ENCODE measurements at regions not wholly inside any gene's neighbourhood (a gene's known extent, or its start where the extent isn't known, plus 50 kb on each side); places are given as distances from the start of the nearest gene placed in this dataset.

GRCh38 chr17:79377230-79377786, 233.5 kb downstream of the RBFOX3 start:
- no peaks in the 10 kb centered on the region for H3K36me3 ChIP-seq (ENCODE audit: control insufficient read depth in 2 of 2, insufficient read depth in 2 of 2, low read length in 2 of 2)
- no peak overlapping the region for H3K27ac ChIP-seq (ENCODE audit: low read length)
- no peaks in the 10 kb centered on the region for H3K4me1 ChIP-seq (ENCODE audit: control insufficient read depth, insufficient read depth, low read length)
- no peaks in the 10 kb centered on the region for H3K9me3 ChIP-seq (ENCODE audit: control insufficient read depth in 2 of 2, low read length in 2 of 2)
- no peak overlapping the region for H3K4me3 ChIP-seq (ENCODE audit: low read length in 2 of 2)
- H3K27me3 ChIP-seq (ENCODE audit: control insufficient read depth in 1 of 2, insufficient read depth in 2 of 2, low read length in 2 of 2): peaks cover 0 to 20% of the 10 kb centered on the region in 2 donors
- H3K9ac ChIP-seq (ENCODE audit: low read length in 2 of 2): no peak overlapping the region

GRCh38 chr17:79374807-79375206, 236.0 kb downstream of the RBFOX3 start:
- Histone ChIP-seq H3K4me1 (ENCODE audit: control insufficient read depth, insufficient read depth, low read length) (no peaks in the 10 kb centered on the region), H3K4me3 (ENCODE audit: low read length in 2 of 2) (no peak overlapping the region), H3K27me3 (ENCODE audit: control insufficient read depth in 1 of 2, insufficient read depth in 2 of 2, low read length in 2 of 2) (peaks cover 3 to 22% of the 10 kb centered on the region in 2 donors), H3K36me3 (ENCODE audit: control insufficient read depth in 2 of 2, insufficient read depth in 2 of 2, low read length in 2 of 2) (no peaks in the 10 kb centered on the region), H3K9me3 (ENCODE audit: control insufficient read depth in 2 of 2, low read length in 2 of 2) (no peaks in the 10 kb centered on the region), H3K9ac (ENCODE audit: low read length in 2 of 2) (no peak overlapping the region), H3K27ac (ENCODE audit: low read length) (no peak overlapping the region)

DNA sequence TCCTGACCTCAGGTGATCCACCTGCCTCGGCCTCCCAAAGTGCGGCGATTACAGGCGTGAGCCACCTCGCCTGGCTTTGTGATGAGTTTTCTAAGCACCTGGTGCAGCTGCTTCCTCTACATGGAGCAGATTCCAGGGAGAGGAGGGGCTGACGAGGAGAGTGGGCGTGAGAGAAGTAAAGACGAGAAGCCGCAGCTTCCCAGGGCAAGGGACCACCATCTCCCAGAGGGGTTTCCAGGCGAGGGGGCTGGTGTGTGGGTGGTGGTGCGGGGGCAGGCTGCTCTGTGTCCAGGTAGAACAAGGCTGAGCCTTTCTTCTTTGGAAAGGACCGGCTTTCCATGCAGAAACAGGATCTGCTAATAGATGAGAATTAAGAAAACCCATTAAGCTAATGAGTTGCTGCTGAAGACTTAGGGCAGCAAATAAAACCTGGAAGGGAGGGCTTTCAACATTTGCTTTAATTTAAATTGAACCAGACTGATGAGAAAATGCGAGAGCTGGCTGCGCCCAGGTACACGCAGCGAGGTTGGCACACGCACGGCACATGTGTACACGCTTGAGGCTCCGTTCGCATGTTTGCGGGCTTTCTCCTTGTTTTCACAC, 236.7 kb downstream of the RBFOX3 start:
- no peaks in the 10 kb centered on the region for H3K9me3 ChIP-seq (ENCODE audit: control insufficient read depth in 2 of 2, low read length in 2 of 2)
- no peak overlapping the region for H3K27ac ChIP-seq (ENCODE audit: low read length)
- no peaks in the 10 kb centered on the region for H3K36me3 ChIP-seq (ENCODE audit: control insufficient read depth in 2 of 2, insufficient read depth in 2 of 2, low read length in 2 of 2)
- no peaks in the 10 kb centered on the region for H3K4me1 ChIP-seq (ENCODE audit: control insufficient read depth, insufficient read depth, low read length)
- no peak overlapping the region for H3K4me3 ChIP-seq (ENCODE audit: low read length in 2 of 2)
- peaks cover 3 to 19% of the 10 kb centered on the region in 2 donors for H3K27me3 ChIP-seq (ENCODE audit: control insufficient read depth in 1 of 2, insufficient read depth in 2 of 2, low read length in 2 of 2)
- no peak overlapping the region for H3K9ac ChIP-seq (ENCODE audit: low read length in 2 of 2)

DNA sequence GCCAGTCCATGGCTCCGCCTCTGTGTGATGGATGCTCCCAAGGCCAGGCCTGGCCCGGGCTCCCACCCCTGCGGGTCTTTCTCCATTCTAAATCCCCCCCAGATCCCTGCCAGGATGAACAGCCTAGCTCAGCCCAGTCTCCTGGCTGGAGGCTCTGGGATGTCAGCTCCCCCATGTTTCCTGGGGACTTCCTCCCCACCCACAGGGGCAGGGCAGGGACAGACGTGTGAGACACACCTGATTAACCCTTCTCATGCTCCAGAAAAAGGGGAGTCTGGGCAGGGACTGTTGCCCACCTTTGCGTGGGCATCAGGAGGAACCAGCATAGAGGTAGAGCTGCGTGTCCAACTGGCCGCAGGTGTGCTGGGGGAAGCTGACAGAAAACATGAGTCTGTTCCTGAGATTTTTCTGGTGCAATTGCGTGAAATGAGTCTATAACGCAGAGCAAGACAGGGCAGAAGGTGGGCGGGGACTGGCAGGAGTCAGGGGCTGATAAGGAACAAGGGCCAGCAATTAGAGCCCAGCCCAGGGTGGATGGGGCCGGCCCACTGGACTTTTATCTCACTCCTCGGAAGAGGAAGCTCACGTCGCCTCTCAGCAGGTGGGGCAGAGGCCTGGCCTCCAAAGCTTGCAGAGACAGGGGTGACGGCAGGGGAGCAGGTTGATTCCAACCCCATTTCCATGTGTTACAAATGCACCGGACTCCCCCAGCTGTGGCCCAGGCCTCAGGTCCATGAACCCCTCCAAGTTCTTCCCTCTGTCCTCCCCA, 238.2 kb downstream of the RBFOX3 start:
- no peak overlapping the region for H3K27ac ChIP-seq (ENCODE audit: low read length)
- H3K27me3 ChIP-seq (ENCODE audit: control insufficient read depth in 1 of 2, insufficient read depth in 2 of 2, low read length in 2 of 2): peaks cover 6 to 20% of the 10 kb centered on the region in 2 donors

DNA sequence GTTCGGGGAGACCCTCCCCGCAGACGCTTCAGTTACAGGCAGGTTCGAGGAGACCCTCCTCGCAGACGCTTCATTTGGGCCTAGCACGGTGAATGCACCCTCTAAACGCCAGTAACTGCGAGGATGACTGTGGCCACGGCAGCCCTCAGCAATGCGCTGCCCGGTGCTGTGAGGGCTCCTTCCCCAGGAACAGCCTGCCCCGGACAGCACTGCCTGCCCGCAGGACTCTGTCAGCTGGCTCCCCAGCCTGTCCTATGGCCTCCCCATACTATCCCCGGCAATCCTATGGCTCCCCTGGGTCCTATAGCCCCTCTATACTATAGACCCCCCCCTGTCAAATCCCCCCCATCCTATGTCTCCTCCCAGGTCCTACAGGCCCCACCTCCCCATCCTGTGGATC, 238.9 kb downstream of the RBFOX3 start:
- Histone ChIP-seq H3K27me3 (ENCODE audit: control insufficient read depth in 1 of 2, insufficient read depth in 2 of 2, low read length in 2 of 2) (peaks cover 6 to 20% of the 10 kb centered on the region in 2 donors), H3K27ac (ENCODE audit: low read length) (no peak overlapping the region), H3K4me1 (ENCODE audit: control insufficient read depth, insufficient read depth, low read length) (no peaks in the 10 kb centered on the region), H3K4me3 (ENCODE audit: low read length in 2 of 2) (no peak overlapping the region), H3K36me3 (ENCODE audit: control insufficient read depth in 2 of 2, insufficient read depth in 2 of 2, low read length in 2 of 2) (no peaks in the 10 kb centered on the region), H3K9me3 (ENCODE audit: control insufficient read depth in 2 of 2, low read length in 2 of 2) (no peaks in the 10 kb centered on the region), H3K9ac (ENCODE audit: low read length in 2 of 2) (no peak overlapping the region)

More for the DNA sequence above, 238.2 kb downstream of the RBFOX3 start:
- no peak overlapping the region for H3K4me3 ChIP-seq (ENCODE audit: low read length in 2 of 2)
- H3K36me3 ChIP-seq (ENCODE audit: control insufficient read depth in 2 of 2, insufficient read depth in 2 of 2, low read length in 2 of 2): no peaks in the 10 kb centered on the region
- H3K4me1 ChIP-seq (ENCODE audit: control insufficient read depth, insufficient read depth, low read length): no peaks in the 10 kb centered on the region
- no peaks in the 10 kb centered on the region for H3K9me3 ChIP-seq (ENCODE audit: control insufficient read depth in 2 of 2, low read length in 2 of 2)
- no peak overlapping the region for H3K9ac ChIP-seq (ENCODE audit: low read length in 2 of 2)

- no peaks in the 10 kb centered on the region for H3K9me3 ChIP-seq (ENCODE audit: control insufficient read depth in 2 of 2, low read length in 2 of 2)
- no peaks in the 10 kb centered on the region for H3K4me1 ChIP-seq (ENCODE audit: control insufficient read depth, insufficient read depth, low read length)
- no peak overlapping the region for H3K4me3 ChIP-seq (ENCODE audit: low read length in 2 of 2)
- peaks cover 6 to 21% of the 10 kb centered on the region in 2 donors for H3K27me3 ChIP-seq (ENCODE audit: control insufficient read depth in 1 of 2, insufficient read depth in 2 of 2, low read length in 2 of 2)
- no peak overlapping the region for H3K27ac ChIP-seq (ENCODE audit: low read length)
- no peak overlapping the region for H3K9ac ChIP-seq (ENCODE audit: low read length in 2 of 2)
- H3K36me3 ChIP-seq (ENCODE audit: control insufficient read depth in 2 of 2, insufficient read depth in 2 of 2, low read length in 2 of 2): no peaks in the 10 kb centered on the region
Observed at GRCh38 chr17:79370594-79370993, 240.3 kb downstream of the RBFOX3 start.

GRCh38 chr17:79370126-79370525, 240.7 kb downstream of the RBFOX3 start:
- no peaks in the 10 kb centered on the region for H3K9me3 ChIP-seq (ENCODE audit: control insufficient read depth in 2 of 2, low read length in 2 of 2)

GRCh38 chr17:79369532-79369931, 241.3 kb downstream of the RBFOX3 start:
- no peaks in the 10 kb centered on the region for H3K36me3 ChIP-seq (ENCODE audit: control insufficient read depth in 2 of 2, insufficient read depth in 2 of 2, low read length in 2 of 2)
- no peak overlapping the region for H3K4me3 ChIP-seq (ENCODE audit: low read length in 2 of 2)
- H3K9me3 ChIP-seq (ENCODE audit: control insufficient read depth in 2 of 2, low read length in 2 of 2): no peaks in the 10 kb centered on the region
- H3K27me3 ChIP-seq (ENCODE audit: control insufficient read depth in 1 of 2, insufficient read depth in 2 of 2, low read length in 2 of 2): peaks cover 6 to 18% of the 10 kb centered on the region in 2 donors
- H3K4me1 ChIP-seq (ENCODE audit: control insufficient read depth, insufficient read depth, low read length): no peaks in the 10 kb centered on the region
- no peak overlapping the region for H3K9ac ChIP-seq (ENCODE audit: low read length in 2 of 2)
- no peak overlapping the region for H3K27ac ChIP-seq (ENCODE audit: low read length)

More at GRCh38 chr17:79370126-79370525, 240.7 kb downstream of the RBFOX3 start:
- Histone ChIP-seq H3K27ac (ENCODE audit: low read length) (no peak overlapping the region), H3K4me1 (ENCODE audit: control insufficient read depth, insufficient read depth, low read length) (no peaks in the 10 kb centered on the region), H3K4me3 (ENCODE audit: low read length in 2 of 2) (no peak overlapping the region), H3K9ac (ENCODE audit: low read length in 2 of 2) (no peak overlapping the region), H3K27me3 (ENCODE audit: control insufficient read depth in 1 of 2, insufficient read depth in 2 of 2, low read length in 2 of 2) (peaks cover 6 to 20% of the 10 kb centered on the region in 2 donors), H3K36me3 (ENCODE audit: control insufficient read depth in 2 of 2, insufficient read depth in 2 of 2, low read length in 2 of 2) (no peaks in the 10 kb centered on the region)

GRCh38 chr17:79369001-79369400, 241.8 kb downstream of the RBFOX3 start:
- no peak overlapping the region for H3K4me3 ChIP-seq (ENCODE audit: low read length in 2 of 2)
- no peaks in the 10 kb centered on the region for H3K4me1 ChIP-seq (ENCODE audit: control insufficient read depth, insufficient read depth, low read length)
- H3K9ac ChIP-seq (ENCODE audit: low read length in 2 of 2): no peak overlapping the region
- H3K27ac ChIP-seq (ENCODE audit: low read length): no peak overlapping the region
- no peaks in the 10 kb centered on the region for H3K9me3 ChIP-seq (ENCODE audit: control insufficient read depth in 2 of 2, low read length in 2 of 2)
- no peaks in the 10 kb centered on the region for H3K36me3 ChIP-seq (ENCODE audit: control insufficient read depth in 2 of 2, insufficient read depth in 2 of 2, low read length in 2 of 2)
- peaks cover 7 to 21% of the 10 kb centered on the region in 2 donors for H3K27me3 ChIP-seq (ENCODE audit: control insufficient read depth in 1 of 2, insufficient read depth in 2 of 2, low read length in 2 of 2)

DNA sequence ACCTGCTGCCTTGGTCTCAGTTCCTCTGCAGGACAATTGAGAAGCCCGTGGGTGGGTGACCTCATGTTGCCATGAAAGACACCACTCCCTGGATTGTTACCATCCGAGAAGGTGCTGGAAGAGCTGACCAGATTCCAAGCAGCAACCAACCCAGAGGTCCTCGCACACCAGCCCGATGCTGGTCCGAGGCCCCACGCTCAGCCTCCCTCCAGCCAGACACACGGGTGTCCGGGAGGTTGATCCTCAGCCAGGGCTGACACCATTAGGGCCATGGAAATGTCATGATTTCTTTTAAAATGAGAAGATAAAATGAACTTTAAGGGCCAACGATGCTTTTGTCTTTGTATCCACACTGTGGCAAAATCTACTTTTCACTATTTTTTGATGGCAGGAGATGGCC, 242.3 kb downstream of the RBFOX3 start:
- no peak overlapping the region for H3K9ac ChIP-seq (ENCODE audit: low read length in 2 of 2)
- no peaks in the 10 kb centered on the region for H3K4me1 ChIP-seq (ENCODE audit: control insufficient read depth, insufficient read depth, low read length)
- no peaks in the 10 kb centered on the region for H3K9me3 ChIP-seq (ENCODE audit: control insufficient read depth in 2 of 2, low read length in 2 of 2)
- no peak overlapping the region for H3K27ac ChIP-seq (ENCODE audit: low read length)
- H3K27me3 ChIP-seq (ENCODE audit: control insufficient read depth in 1 of 2, insufficient read depth in 2 of 2, low read length in 2 of 2): peaks cover 8 to 21% of the 10 kb centered on the region in 2 donors
- no peaks in the 10 kb centered on the region for H3K36me3 ChIP-seq (ENCODE audit: control insufficient read depth in 2 of 2, insufficient read depth in 2 of 2, low read length in 2 of 2)
- H3K4me3 ChIP-seq (ENCODE audit: low read length in 2 of 2): no peak overlapping the region
